Raji (cell line): ENCODE measurements at regions not wholly inside any gene's neighbourhood (a gene's known extent, or its start where the extent isn't known, plus 50 kb on each side); places are given as distances from the start of the nearest gene placed in this dataset.

Experiments
- POLR2A ChIP-seq: IDR thresholded peaks from 2 replicates; pipeline ENCODE4 v1.6.1; 2011; ENCODE audit warnings: low read depth, low read length, control low read depth; ENCODE audit not compliant: insufficient read depth

DNA sequence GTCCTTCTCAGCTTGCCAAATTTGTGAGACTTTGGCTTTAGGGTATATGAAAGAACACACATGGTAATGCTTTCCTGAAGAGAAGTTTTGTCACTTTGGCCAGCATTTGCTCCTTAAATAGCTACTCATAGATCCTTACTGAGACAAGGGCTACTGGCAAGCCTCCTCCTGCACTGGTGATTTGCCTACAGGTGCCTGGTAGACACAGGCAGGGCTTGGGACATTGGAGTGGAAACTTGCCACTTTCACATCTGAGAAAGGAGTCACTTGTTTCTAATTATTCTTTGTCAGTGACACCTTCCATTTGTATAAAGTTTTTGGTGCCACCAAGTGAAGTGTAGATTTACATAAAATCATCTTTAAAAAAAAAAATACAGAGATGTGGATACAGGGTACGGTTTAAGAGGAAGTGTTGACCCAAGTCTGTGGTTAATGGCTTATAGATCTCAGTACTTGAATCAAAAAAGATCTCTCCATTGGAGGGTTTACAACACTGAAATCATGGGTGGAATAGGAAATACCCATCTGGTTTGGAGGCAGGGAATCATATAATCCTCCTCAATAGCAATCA is 132.8 kb upstream of the GADL1 start:
- TF ChIP-seq POLR2A = no peak

GRCh38 chr3:31027914-31028313 is 133.5 kb upstream of the GADL1 start:
- no peak for TF ChIP-seq POLR2A

DNA sequence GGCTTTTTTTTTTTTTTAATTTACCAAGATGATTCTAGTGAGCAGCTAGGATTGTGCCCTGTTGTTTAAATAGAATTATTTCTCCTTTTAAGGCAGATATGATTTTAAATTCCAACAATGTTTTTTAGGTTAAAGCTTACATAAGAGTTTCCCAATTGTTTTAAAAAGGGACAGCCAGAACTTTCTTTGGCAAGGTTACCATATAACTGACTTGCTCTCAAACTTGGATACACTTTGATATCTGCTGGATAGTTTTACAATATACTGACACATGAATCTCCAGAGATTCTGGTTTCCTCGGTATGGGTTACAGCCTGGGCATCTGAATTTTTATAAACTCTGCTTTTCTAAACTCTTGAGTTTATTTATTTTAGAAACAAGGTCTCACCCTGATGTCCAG is 134.3 kb upstream of the GADL1 start:
- no peak for TF ChIP-seq POLR2A

- no peak for TF ChIP-seq POLR2A
Measured at GRCh38 chr3:31029706-31030105, 135.2 kb upstream of the GADL1 start.

DNA sequence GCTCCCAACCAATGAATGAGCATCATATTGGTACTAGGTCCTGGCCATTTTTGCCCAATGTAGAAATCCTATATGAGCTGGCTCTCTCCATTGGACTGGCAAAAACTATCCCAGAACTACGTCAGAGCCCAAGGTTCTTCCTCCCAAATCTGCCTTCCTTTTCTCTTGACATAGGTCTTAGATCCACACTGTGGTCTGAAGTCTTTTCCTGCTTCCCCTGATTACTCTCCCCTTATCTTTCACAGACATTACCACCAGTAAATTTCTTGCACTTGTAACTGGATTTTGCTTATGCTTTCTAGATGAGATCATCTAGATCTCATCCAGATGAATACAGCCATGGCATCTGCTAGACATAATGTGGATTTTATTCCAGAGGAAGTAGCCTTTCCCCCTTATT is 141.2 kb upstream of the GADL1 start:
- TF ChIP-seq POLR2A = no peak

GRCh38 chr3:31038086-31038739 is 143.8 kb upstream of the GADL1 start:
- TF ChIP-seq POLR2A = no peak

GRCh38 chr3:31039145-31039544 is 144.7 kb upstream of the GADL1 start:
- no peak for TF ChIP-seq POLR2A

- TF ChIP-seq POLR2A = no peak
Measured at GRCh38 chr3:31041161-31041978, 146.9 kb upstream of the GADL1 start.

DNA sequence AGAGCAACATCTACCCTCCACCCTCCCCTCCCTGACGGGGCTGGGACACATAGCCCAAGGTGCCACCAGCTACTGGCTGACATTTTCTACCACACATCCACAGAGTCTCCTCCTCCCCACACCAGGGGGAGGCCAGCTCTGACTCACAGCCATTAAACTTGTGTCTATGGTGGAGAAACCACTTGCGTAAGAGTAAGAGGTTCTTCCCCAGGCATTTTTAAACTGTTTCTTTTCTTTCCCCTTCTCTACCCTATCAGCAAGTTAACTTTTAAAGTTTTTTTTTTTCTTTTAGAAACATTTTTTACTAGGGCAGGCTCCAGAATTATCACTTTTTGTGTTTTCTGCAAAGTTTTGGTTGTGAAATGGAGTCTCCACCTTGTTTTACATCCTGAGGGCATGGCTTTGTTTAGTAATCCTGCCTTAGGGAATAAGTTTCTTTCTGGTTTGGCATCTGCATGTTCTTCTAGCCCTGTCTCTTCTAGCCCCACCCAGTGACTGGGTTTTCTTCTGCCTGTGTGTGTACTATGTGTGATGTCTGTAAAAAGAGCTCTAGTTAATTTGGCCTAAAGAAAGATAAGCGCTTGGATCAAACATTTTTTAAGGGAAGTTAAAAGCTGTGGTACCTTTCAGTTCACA is 148.8 kb upstream of the GADL1 start:
- TF ChIP-seq POLR2A = no peak

DNA sequence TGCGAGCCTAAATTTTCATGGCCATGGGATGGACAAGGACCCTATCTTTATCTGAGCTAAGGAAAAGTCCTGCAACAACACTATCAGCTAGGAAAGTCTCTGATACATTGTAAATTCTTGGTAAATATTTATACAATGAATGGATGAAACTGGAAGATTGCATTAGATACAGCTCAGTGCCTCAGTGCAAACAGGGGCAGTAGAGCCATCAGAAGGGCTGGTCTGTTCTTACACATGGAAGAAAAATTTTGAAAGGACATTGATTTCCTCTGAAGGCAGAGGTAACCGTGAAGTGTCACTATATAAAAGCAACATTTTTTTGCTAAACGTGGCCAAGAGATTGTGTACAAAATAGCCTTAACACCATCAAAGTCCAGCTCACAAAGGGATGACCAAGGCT is 153.2 kb upstream of the GADL1 start:
- TF ChIP-seq POLR2A = no peak

GRCh38 chr3:31048143-31048542 is 153.7 kb upstream of the GADL1 start:
- TF ChIP-seq POLR2A = no peak

GRCh38 chr3:31050296-31050695 is 155.8 kb upstream of the GADL1 start:
- no peak for TF ChIP-seq POLR2A

GRCh38 chr3:31051226-31051625 is 156.8 kb upstream of the GADL1 start:
- no peak for TF ChIP-seq POLR2A

DNA sequence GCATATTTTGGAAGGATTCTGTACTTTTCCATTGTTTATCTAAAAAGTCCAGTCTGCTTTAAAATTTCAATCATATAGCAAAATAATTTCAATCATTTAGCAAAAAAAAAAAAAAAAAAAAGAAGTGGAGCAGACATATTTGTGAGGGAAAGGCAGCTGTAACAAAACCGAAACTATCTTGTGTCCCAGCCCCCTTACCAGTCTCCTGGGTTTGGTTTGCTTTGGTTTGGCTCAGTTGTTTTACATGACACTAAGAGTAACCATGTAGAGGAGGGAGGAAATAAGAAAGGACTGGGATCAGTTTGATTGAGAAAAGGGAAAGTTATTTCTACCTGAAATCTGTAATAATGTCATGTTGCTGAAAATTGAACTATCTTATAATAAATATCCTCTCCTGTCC is 158.8 kb upstream of the GADL1 start:
- no peak for TF ChIP-seq POLR2A

DNA sequence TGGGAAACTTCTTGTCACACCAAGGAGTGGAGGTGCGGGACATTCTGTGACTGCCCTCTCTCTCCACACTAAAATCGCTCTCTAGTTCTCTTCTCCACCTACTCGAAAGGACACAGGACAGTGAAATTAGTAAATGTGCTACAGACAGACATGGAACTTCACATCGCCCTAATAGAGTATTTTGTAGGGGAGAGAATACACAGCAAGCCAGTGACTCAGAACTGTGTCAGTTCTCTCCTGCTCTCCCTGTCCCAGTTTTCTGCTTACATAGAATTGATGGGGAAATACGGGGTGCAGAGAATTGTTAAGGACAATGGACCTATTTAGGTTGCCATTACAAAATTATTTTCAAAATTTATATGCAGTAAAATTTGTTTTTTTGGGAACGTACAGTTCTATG is 159.6 kb upstream of the GADL1 start:
- TF ChIP-seq POLR2A = no peak

DNA sequence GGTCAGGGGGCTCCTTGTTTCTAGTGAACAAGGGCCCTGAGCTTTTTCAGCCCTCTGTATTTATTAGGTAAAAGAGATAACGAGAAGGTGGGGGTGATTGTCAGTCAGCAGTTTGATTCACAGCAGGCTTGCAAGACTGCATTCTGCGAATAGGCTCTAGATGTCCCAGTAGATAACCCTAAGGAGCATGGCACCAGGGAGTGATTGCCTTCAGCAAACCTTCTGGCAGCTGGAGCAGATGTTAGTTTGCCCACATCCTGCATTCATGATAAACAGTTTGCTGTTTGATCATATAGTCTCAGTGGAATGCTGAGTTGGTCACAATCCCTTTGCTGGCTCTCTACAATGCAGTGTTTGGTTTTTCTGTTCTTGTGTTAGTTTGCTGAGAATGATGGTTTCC is 161.3 kb upstream of the GADL1 start:
- TF ChIP-seq POLR2A = no peak

- no peak for TF ChIP-seq POLR2A
Measured at GRCh38 chr3:31057891-31058290, 163.4 kb upstream of the GADL1 start.

GRCh38 chr3:31064021-31064420 is 169.6 kb upstream of the GADL1 start:
- TF ChIP-seq POLR2A = no peak
